Upper lobe of left lung (tissue), 6 donors: ENCODE measurements at regions not wholly inside any gene's neighbourhood (a gene's known extent, or its start where the extent isn't known, plus 50 kb on each side); places are given as distances from the start of the nearest gene placed in this dataset.

Experiments used
- ATAC-seq, 2 donors: fragments of 200-7000 bp; cut with Tn5 transposase; one replicate each; pipeline ENCODE4 v1.9.1; 2022; ENCODE audit warnings: mild to moderate bottlenecking in 2 of 2, moderate library complexity in 2 of 2; ENCODE audit not compliant: low FRiP score in 2 of 2
- DNase-seq, 2 donors: peaks; one replicate each; pipeline ENCODE4 v3.0.0-alpha.2; 2019 to 2020
- H3K27ac ChIP-seq, 4 donors: fragments of 200-600 bp; sonication (generic); one replicate each; pipeline ENCODE4 v1.5.1; 2016 to 2019
- H3K27me3 ChIP-seq, 4 donors: fragments of 200-600 bp; sonication (generic); one replicate each; pipeline ENCODE4 v1.5.1; 2017 to 2019
- H3K36me3 ChIP-seq, 4 donors: fragments of 200-600 bp; sonication (generic); one replicate each; pipeline ENCODE4 v1.5.1; 2016 to 2019
- H3K4me1 ChIP-seq, 4 donors: fragments of 200-600 bp; sonication (generic); one replicate each; pipeline ENCODE4 v1.5.1; 2018 to 2019
- H3K4me3 ChIP-seq, 4 donors: fragments of 200-600 bp; sonication (generic); one replicate each; pipeline ENCODE4 v1.5.1; 2017 to 2019; ENCODE audit warnings: mild to moderate bottlenecking in 2 of 4, moderate library complexity in 1 of 4
- H3K9me3 ChIP-seq, 4 donors: fragments of 200-600 bp; sonication (generic); one replicate each; pipeline ENCODE4 v1.5.1; 2018 to 2019
- CTCF ChIP-seq, 6 experiments: fragments of 450-650 bp in 4 of 6; fragments of 200-600 bp in 2 of 6; sonication (generic) in 2 of 6; IDR thresholded peaks; one replicate each; pipeline ENCODE4 v1.5.1; 2016 to 2019; ENCODE audit warnings: antibody characterized with exemption in 6 of 6
- EP300 ChIP-seq, 4 donors: sonication (generic); formaldehyde crosslinking; IDR thresholded peaks; one replicate each; pipeline ENCODE4 v1.5.1; 2017; ENCODE audit warnings: antibody characterized with exemption in 4 of 4, control low read depth in 2 of 4
- POLR2A ChIP-seq, 4 donors: fragments of 450-650 bp; IDR thresholded peaks; one replicate each; pipeline ENCODE4 v1.5.1; 2016 to 2017; ENCODE audit warnings: antibody characterized with exemption in 4 of 4, mild to moderate bottlenecking in 2 of 4
- POLR2AphosphoS5 ChIP-seq, 2 donors: sonication (generic); formaldehyde crosslinking; IDR thresholded peaks; one replicate each; pipeline ENCODE4 v1.5.1; 2017; ENCODE audit warnings: antibody characterized with exemption in 2 of 2
- WGBS, 2 donors: methylation state at CpG; one replicate each; pipeline ENCODE4 v1.1.5; 2017 to 2018; 5-methylcytosine and 5-hydroxymethylcytosine counted together
- donor health status: DM: no; HTN: no; CAD: no; lungs with moderate emphysema.
- donor health status: DM: no; HTN: yes; CAD: no; lungs with severe emphysema.

GRCh38 chr2:226076529-226076928, 677.0 kb downstream of the NYAP2 start:
- TF ChIP-seq CTCF (IDR thresholded peaks at IDR 0.05) (no peak), POLR2AphosphoS5 (IDR thresholded peaks at IDR 0.05) (no peak), EP300 (IDR thresholded peaks at IDR 0.05) (no peak)
- Histone ChIP-seq H3K36me3 (no peaks in the 10 kb centered on the region), H3K9me3 (no peaks in the 10 kb centered on the region), H3K27ac (no peak overlapping the region), H3K4me1 (no peaks in the 10 kb centered on the region), H3K27me3 (no peaks in the 10 kb centered on the region), H3K4me3 (no peak overlapping the region)
- 65 to 78% methylated on average over 1 of the region's 1 CpG for WGBS, 2 donors
- DNase-seq (no peak), ATAC-seq (no peak)

- DNase-seq (no peak), ATAC-seq (no peak)
- Histone ChIP-seq H3K4me1 (no peaks in the 10 kb centered on the region), H3K27ac (no peak overlapping the region), H3K27me3 (no peaks in the 10 kb centered on the region), H3K4me3 (no peak overlapping the region), H3K9me3 (no peaks in the 10 kb centered on the region), H3K36me3 (no peaks in the 10 kb centered on the region)
- TF ChIP-seq POLR2A (IDR thresholded peaks at IDR 0.05) (no peak), CTCF (IDR thresholded peaks at IDR 0.05) (no peak), POLR2AphosphoS5 (IDR thresholded peaks at IDR 0.05) (no peak), EP300 (IDR thresholded peaks at IDR 0.05) (no peak)
- WGBS, 2 donors = 81 to 86% methylated on average over 5 of the region's 5 CpGs
These were observed 674.9 kb downstream of the NYAP2 start for GRCh38 chr2:226074391-226074790.

- Histone ChIP-seq H3K4me1 (no peaks in the 10 kb centered on the region), H3K27me3 (no peaks in the 10 kb centered on the region), H3K36me3 (no peaks in the 10 kb centered on the region), H3K9me3 (no peaks in the 10 kb centered on the region), H3K27ac (no peak overlapping the region), H3K4me3 (no peak overlapping the region)
- 85 to 90% methylated on average over 2 of the region's 2 CpGs for WGBS, 2 donors
- ATAC-seq = no peak
- no peak for TF ChIP-seq CTCF (IDR thresholded peaks at IDR 0.05)
- no peak for TF ChIP-seq POLR2AphosphoS5 (IDR thresholded peaks at IDR 0.05)
- no peak for TF ChIP-seq POLR2A (IDR thresholded peaks at IDR 0.05)
- no peak for TF ChIP-seq EP300 (IDR thresholded peaks at IDR 0.05)
- no peak for DNase-seq
These were observed 674.1 kb downstream of the NYAP2 start for GRCh38 chr2:226073496-226074160.

- no peak for DNase-seq
- Histone ChIP-seq H3K36me3 (no peaks in the 10 kb centered on the region), H3K4me3 (no peak overlapping the region), H3K27me3 (no peaks in the 10 kb centered on the region), H3K27ac (no peak overlapping the region), H3K9me3 (no peaks in the 10 kb centered on the region), H3K4me1 (no peaks in the 10 kb centered on the region)
- TF ChIP-seq POLR2A (IDR thresholded peaks at IDR 0.05) = no peak
- no peak for TF ChIP-seq EP300 (IDR thresholded peaks at IDR 0.05)
- no peak for ATAC-seq
- 72 to 80% methylated on average over 4 of the region's 4 CpGs for WGBS, 2 donors
These were observed 667.4 kb downstream of the NYAP2 start for GRCh38 chr2:226066873-226067272.

- H3K4me3 ChIP-seq = no peak overlapping the region
- WGBS, 2 donors = 88 to 94% methylated on average over 3 of the region's 3 CpGs
- H3K4me1 ChIP-seq = no peaks in the 10 kb centered on the region
- no peaks in the 10 kb centered on the region for H3K27me3 ChIP-seq
- no peaks in the 10 kb centered on the region for H3K9me3 ChIP-seq
- DNase-seq = no peak
- no peaks in the 10 kb centered on the region for H3K36me3 ChIP-seq
- no peak overlapping the region for H3K27ac ChIP-seq
- TF ChIP-seq POLR2AphosphoS5 (IDR thresholded peaks at IDR 0.05) (no peak), EP300 (IDR thresholded peaks at IDR 0.05) (no peak), CTCF (IDR thresholded peaks at IDR 0.05) (no peak), POLR2A (IDR thresholded peaks at IDR 0.05) (no peak)
- no peak for ATAC-seq
These were observed 666.9 kb downstream of the NYAP2 start for GRCh38 chr2:226066391-226066790.
